ENCODE measurements at regions not wholly inside any gene's neighbourhood (a gene's known extent, or its start where the extent isn't known, plus 50 kb on each side); places are given as distances from the start of the nearest gene placed in this dataset.
"Not testable (repeated sequence)": the region's sequence is repeated elsewhere in the genome, so short reads cannot be mapped to it uniquely, and the experiment has no call there.

DNA sequence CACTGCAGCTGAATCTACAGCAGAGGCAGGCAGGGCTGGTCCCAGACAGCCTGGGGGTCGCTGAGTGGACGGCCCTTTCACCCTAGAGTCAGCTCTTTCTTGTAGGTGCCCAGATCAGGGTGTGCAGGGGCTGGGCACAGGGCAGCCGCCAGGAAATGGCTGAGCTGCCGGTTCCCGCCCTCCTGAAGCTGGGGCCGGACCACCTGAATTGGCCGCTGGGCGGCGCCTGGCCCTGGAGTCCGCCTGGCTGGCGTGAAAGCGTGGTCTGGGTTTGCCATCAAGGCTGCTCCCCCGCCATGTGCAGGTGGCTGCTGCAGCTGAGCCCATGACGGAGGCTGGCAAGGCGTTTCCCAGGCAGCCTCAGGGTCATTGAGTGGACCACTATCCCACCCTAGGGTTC is 85.7 kb downstream of the POTEM start:
- not testable (repeated sequence) for DNase-seq (ENCODE audit: low read depth, low spot score)

DNA sequence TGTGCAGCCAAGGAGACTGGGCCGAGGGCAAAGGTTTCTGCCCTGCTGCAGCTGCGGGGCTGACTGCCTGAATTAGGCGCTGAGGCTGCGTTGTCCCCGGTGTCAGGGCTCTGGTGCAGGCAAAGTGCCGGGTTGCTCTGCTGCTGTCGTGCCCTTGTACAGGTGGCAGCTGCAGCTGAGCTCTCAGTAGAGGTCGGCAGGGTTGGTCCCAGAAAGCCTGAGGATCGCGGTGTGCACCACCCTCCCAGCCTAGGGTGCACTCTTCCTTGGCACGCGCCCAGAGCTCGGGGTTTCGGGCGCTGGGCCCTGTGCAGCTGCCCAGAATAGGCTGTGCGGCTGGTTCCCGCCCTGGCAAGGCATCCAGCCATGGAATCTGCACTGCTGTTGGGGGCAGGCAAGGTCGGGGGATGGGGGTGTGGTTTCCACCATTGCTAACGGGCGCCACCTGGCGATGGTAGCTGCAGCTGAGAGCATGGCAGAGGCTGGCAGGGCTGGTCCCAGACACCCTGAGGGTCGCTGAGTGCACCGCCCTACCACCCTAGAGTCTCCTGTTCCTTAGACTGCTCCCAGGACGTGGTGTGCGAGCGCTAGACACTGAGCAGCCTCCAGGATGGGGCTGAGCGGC is 86.3 kb downstream of the POTEM start:
- not testable (repeated sequence) for H3K4me1 ChIP-seq (ENCODE audit: insufficient read depth, insufficient read length); H3K27me3 ChIP-seq (ENCODE audit: insufficient read depth, insufficient read length); H3K9ac ChIP-seq (ENCODE audit: insufficient read length, low read depth); H3K36me3 ChIP-seq (ENCODE audit: insufficient read depth, insufficient read length, low read length); H3K4me3 ChIP-seq (ENCODE audit: insufficient read length, low read depth); DNase-seq (ENCODE audit: low read depth, low spot score); H3K9me3 ChIP-seq (ENCODE audit: insufficient read depth, low read length)

More for the DNA sequence above, 85.7 kb downstream of the POTEM start:
- H3K9me3 ChIP-seq (ENCODE audit: insufficient read depth, low read length); H3K27me3 ChIP-seq (ENCODE audit: insufficient read depth, insufficient read length); H3K36me3 ChIP-seq (ENCODE audit: insufficient read depth, insufficient read length, low read length); H3K4me3 ChIP-seq (ENCODE audit: insufficient read length, low read depth); H3K9ac ChIP-seq (ENCODE audit: insufficient read length, low read depth); H3K4me1 ChIP-seq (ENCODE audit: insufficient read depth, insufficient read length): not testable (repeated sequence)

DNA sequence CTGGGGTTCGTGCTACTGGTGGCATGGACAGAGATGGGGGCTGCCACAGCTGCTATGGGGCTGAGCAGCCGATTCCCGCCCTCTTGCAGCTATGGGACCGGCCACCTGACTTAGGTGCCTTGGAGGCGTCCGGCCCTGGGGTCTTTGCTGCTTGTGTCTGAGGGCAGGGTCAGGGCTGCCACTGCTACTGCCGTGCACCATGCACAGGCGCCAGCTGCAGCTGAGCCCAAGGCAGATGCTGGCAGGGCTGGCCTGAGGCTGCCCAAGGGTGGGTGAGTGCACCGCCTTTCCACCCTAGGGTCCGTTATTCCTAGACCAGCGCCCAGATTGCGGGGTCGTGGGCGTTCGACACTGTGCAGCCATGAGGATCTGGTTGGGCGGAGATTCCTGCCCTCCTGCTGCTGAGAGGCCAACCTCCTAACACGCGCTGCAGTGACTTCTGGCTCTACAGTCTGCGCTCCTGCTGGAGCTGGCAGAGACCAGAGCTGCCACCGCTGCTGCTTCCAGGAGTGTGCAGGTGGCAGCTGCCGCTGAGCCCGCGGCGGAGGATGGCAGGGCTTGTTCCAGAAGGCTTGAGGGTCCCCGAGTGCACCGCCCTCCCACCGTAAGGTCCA is 87.0 kb downstream of the POTEM start:
- H3K4me3 ChIP-seq (ENCODE audit: insufficient read length, low read depth); H3K9ac ChIP-seq (ENCODE audit: insufficient read length, low read depth); H3K36me3 ChIP-seq (ENCODE audit: insufficient read depth, insufficient read length, low read length); H3K4me1 ChIP-seq (ENCODE audit: insufficient read depth, insufficient read length); H3K27me3 ChIP-seq (ENCODE audit: insufficient read depth, insufficient read length); DNase-seq (ENCODE audit: low read depth, low spot score); H3K9me3 ChIP-seq (ENCODE audit: insufficient read depth, low read length): not testable (repeated sequence)

DNA sequence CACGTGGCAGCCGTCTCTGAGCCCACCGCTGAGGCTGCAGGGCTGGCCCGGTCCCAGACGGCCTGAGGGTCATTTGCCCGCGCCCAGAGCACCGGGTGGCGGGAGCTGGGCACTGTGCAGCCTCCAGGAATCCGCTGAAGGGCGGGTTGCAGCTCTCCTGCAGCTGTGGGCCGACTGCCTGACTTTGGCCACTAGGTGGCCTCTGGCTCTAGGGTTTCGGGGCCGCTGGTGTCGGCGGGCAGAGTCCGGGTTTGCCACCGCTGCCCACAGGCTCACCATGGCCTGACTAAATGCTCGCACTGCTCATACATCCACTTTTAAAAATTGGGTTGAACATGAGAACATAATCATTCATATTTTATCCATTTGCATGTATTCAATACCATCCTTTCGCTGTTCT is 87.7 kb downstream of the POTEM start:
- H3K27me3 ChIP-seq (ENCODE audit: insufficient read depth, insufficient read length); H3K9ac ChIP-seq (ENCODE audit: insufficient read length, low read depth); H3K9me3 ChIP-seq (ENCODE audit: insufficient read depth, low read length); H3K36me3 ChIP-seq (ENCODE audit: insufficient read depth, insufficient read length, low read length); DNase-seq (ENCODE audit: low read depth, low spot score); H3K4me3 ChIP-seq (ENCODE audit: insufficient read length, low read depth); H3K4me1 ChIP-seq (ENCODE audit: insufficient read depth, insufficient read length): not testable (repeated sequence)

DNA sequence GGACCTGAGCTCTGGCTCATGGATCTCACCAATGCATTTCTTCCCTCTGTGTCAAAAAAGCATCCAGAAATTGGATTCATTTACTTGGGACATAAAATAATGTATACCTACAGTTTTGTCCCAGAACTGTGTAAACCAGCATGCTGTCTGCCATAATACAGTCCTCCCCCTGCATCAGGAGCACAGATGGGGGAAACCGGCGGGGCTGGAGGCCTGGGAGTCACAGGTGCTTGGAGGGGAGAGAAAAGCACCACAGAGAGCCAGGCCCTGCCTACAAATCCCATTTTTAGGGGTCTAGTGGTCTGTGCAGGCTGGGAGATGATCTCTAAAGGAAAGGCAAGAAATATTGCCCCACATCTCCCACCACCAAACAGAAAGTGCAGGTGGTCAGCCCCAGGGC is 91.8 kb downstream of the POTEM start:
- not testable (repeated sequence) for DNase-seq (ENCODE audit: low read depth, low spot score); H3K4me1 ChIP-seq (ENCODE audit: insufficient read depth, insufficient read length); H3K36me3 ChIP-seq (ENCODE audit: insufficient read depth, insufficient read length, low read length); H3K4me3 ChIP-seq (ENCODE audit: insufficient read length, low read depth); H3K9ac ChIP-seq (ENCODE audit: insufficient read length, low read depth); H3K9me3 ChIP-seq (ENCODE audit: insufficient read depth, low read length); H3K27me3 ChIP-seq (ENCODE audit: insufficient read depth, insufficient read length)

DNA sequence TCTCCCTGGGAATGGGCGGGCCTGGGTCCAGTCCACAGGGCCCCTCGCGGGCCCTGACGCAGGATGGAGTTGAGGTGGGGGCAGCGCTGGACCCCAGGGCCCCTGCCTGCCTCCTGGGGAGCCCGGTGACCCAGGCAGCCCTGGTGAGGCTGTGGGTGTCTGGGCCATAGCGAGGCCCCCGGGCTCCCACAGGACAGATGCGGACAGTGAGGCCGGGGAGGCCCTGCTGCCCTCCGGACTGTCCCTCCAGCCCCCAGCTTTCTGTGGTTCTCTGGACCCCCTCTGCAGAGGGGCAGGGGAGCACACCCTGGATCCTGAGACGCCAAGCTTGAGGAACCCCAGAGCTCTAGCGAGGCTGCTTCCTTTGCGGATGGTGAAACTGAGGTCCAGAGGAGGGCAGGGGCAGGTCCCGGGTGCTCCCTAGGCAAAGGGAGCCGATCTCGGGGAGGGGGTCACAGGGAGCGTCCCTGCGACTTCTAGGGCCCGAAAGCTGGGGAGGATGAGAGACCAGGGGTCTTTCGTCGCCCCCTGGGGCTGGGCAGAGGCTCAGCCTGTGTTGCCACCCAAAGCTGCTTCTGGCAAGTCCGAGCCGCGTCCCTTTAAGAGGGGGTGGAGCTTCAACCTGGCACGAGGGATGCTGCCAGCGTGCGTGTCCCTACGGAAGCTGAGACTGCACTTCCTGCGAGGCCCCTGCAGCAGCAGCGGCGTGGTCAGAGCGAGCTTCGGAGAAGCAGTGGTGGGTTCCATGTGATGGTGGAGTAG is 94.6 kb downstream of the POTEM start:
- H3K27me3 ChIP-seq (ENCODE audit: insufficient read depth, insufficient read length); H3K9ac ChIP-seq (ENCODE audit: insufficient read length, low read depth); DNase-seq (ENCODE audit: low read depth, low spot score); H3K9me3 ChIP-seq (ENCODE audit: insufficient read depth, low read length); H3K36me3 ChIP-seq (ENCODE audit: insufficient read depth, insufficient read length, low read length); H3K4me3 ChIP-seq (ENCODE audit: insufficient read length, low read depth); H3K4me1 ChIP-seq (ENCODE audit: insufficient read depth, insufficient read length): not testable (repeated sequence)

DNA sequence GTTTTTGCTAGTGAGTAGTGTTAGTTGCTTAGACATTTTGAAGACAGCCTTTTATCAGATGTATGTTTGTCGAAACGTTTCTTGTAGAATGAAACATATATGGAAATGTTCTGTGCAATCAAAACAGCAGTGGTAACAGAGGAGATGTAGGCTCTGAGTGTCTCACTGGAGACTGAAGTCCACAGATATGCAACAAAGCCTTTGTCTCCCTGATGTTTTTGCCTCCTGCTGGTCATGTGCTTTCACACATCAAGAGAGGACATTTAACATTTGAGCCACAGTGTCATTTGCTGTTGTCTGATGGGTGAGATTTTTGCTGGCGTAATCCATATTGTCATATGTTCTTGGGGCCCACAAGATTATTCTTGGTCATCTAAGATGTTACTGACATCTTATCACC is 101.7 kb downstream of the POTEM start:
- H3K4me1 ChIP-seq (ENCODE audit: insufficient read depth, insufficient read length); H3K27me3 ChIP-seq (ENCODE audit: insufficient read depth, insufficient read length); H3K36me3 ChIP-seq (ENCODE audit: insufficient read depth, insufficient read length, low read length); H3K9me3 ChIP-seq (ENCODE audit: insufficient read depth, low read length); DNase-seq (ENCODE audit: low read depth, low spot score); H3K4me3 ChIP-seq (ENCODE audit: insufficient read length, low read depth); H3K9ac ChIP-seq (ENCODE audit: insufficient read length, low read depth): not testable (repeated sequence)

DNA sequence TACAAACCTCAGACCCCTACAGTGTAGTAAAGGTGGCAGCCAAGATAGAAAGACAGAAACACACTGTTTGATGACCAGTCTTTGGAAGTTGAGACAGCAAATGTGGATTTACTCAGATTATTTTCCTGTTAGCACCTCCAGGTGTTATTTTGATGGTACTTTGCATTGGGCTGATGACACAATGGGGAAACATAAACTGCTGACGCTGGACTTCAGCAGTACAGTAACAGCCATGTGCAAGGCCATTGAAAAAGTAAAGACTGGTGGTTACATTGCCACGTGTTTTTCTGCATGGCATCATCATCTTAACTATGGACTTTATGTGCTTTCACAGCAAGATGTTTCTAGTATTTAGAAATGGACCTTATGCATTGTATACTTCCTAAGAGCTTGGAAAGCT is 105.3 kb downstream of the POTEM start:
- not testable (repeated sequence) for DNase-seq (ENCODE audit: low read depth, low spot score); H3K9me3 ChIP-seq (ENCODE audit: insufficient read depth, low read length); H3K4me3 ChIP-seq (ENCODE audit: insufficient read length, low read depth); H3K9ac ChIP-seq (ENCODE audit: insufficient read length, low read depth); H3K4me1 ChIP-seq (ENCODE audit: insufficient read depth, insufficient read length); H3K36me3 ChIP-seq (ENCODE audit: insufficient read depth, insufficient read length, low read length); H3K27me3 ChIP-seq (ENCODE audit: insufficient read depth, insufficient read length)

DNA sequence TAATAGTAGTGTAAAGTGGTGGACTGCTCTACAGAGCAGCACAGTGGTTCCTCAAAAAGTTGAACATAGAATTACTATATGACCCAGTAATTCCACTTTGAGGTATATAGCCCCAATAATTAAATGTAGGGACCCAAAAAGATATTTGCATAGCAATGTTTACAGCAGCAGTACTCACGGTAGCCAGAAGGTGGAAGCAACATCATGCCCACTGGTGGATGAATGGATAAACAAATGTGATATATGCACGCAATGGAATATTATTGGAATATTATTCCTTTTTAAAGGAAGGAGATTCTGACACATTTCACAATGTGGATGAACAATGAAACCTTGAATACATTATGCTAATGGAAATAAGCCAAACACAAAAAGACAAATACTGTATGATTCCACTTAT is 121.4 kb downstream of the POTEM start:
- H3K4me1 ChIP-seq (ENCODE audit: insufficient read depth, insufficient read length); H3K9ac ChIP-seq (ENCODE audit: insufficient read length, low read depth); DNase-seq (ENCODE audit: low read depth, low spot score); H3K36me3 ChIP-seq (ENCODE audit: insufficient read depth, insufficient read length, low read length); H3K9me3 ChIP-seq (ENCODE audit: insufficient read depth, low read length); H3K4me3 ChIP-seq (ENCODE audit: insufficient read length, low read depth); H3K27me3 ChIP-seq (ENCODE audit: insufficient read depth, insufficient read length): not testable (repeated sequence)

DNA sequence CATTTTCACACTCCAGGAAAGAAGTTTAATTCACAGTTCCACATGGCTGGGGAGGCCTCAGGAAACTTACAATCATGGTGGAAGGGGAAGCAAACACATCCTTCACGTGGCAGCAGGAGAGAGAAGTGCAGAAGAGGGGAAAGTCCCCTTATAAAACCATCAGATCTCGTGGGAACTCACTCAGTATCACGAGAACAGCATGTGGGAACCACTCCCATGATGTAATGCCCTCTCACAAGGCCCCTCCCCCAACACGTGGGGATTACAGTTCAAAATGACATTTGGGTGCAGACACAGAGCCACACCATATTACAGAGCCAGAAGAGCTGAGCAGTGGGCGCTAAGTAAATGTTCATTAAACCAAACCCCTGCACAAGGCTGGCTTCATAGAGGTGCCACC is 126.0 kb downstream of the POTEM start:
- DNase-seq (ENCODE audit: low read depth, low spot score); H3K4me3 ChIP-seq (ENCODE audit: insufficient read length, low read depth): not testable (repeated sequence)

DNA sequence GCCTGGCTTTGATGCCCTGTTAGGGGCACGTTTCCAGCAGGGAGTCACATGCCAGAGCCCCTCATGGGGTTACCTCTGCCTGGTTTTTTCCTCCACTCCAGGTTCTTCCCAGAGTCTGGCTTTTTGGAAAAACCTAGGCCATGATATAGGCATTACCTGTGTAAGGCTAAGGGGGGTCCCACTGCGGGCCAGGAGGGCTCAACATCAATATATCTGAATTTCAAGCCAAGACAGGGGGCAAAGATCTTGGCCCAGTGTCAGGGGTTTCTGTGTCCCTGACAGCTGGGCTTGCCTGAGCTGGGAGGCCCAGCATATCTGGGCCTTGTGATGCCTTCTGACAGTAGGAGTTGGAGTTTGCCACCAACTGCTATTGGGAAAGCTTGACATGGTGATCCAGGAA is 127.5 kb downstream of the POTEM start:
- H3K9ac ChIP-seq (ENCODE audit: insufficient read length, low read depth); H3K4me1 ChIP-seq (ENCODE audit: insufficient read depth, insufficient read length); H3K4me3 ChIP-seq (ENCODE audit: insufficient read length, low read depth); H3K36me3 ChIP-seq (ENCODE audit: insufficient read depth, insufficient read length, low read length); DNase-seq (ENCODE audit: low read depth, low spot score); H3K9me3 ChIP-seq (ENCODE audit: insufficient read depth, low read length); H3K27me3 ChIP-seq (ENCODE audit: insufficient read depth, insufficient read length): not testable (repeated sequence)

More for the DNA sequence above, 126.0 kb downstream of the POTEM start:
- H3K4me1 ChIP-seq (ENCODE audit: insufficient read depth, insufficient read length); H3K36me3 ChIP-seq (ENCODE audit: insufficient read depth, insufficient read length, low read length); H3K9me3 ChIP-seq (ENCODE audit: insufficient read depth, low read length); H3K9ac ChIP-seq (ENCODE audit: insufficient read length, low read depth); H3K27me3 ChIP-seq (ENCODE audit: insufficient read depth, insufficient read length): not testable (repeated sequence)

DNA sequence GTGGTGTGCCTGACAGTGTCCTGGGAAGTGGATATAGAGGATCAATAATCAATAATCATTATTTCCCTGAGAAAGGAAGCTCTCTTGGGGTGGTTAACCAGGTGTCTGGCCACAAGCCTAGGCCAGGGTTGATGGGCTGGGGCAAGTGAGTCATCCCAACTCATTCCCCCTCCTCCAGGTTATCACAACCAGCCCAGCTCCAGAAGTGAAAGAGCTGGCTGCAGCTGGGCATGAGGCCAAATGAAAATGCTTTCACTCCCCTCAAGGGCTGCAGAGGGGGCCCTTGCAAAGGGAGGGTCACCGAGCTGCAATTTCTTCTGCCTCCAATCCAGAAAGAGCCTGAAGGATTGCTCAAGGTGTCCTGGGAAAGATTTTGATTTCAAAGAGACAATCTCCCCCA is 127.9 kb downstream of the POTEM start:
- not testable (repeated sequence) for H3K36me3 ChIP-seq (ENCODE audit: insufficient read depth, insufficient read length, low read length); H3K9ac ChIP-seq (ENCODE audit: insufficient read length, low read depth); H3K27me3 ChIP-seq (ENCODE audit: insufficient read depth, insufficient read length); DNase-seq (ENCODE audit: low read depth, low spot score); H3K4me3 ChIP-seq (ENCODE audit: insufficient read length, low read depth); H3K4me1 ChIP-seq (ENCODE audit: insufficient read depth, insufficient read length); H3K9me3 ChIP-seq (ENCODE audit: insufficient read depth, low read length)
